ENCODE measurements at regions not wholly inside any gene's neighbourhood (a gene's known extent, or its start where the extent isn't known, plus 50 kb on each side); places are given as distances from the start of the nearest gene placed in this dataset.

DNA sequence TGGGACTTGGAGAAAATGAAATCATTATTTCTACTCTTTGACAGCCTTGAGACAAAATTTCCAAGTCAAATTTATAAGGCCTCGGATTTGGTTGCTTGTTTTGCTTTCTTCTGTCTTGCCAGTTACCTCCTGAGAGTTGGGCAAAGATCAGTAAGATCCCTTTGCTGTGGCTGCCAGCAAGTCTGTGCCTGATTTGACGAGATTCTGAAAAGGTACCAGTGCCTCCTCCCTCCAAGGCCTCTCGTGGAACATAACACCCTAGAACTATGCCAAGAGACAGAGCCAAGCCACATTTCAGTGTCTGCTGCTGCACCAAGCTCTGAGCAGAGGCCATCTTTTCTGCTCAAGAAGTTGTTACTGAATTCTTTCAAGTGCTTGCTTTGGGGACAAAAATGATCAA is 61.0 kb downstream of the GTPBP8 start:
- H3K27ac ChIP-seq = no peak overlapping the region
- TF ChIP-seq, protein P1, sequence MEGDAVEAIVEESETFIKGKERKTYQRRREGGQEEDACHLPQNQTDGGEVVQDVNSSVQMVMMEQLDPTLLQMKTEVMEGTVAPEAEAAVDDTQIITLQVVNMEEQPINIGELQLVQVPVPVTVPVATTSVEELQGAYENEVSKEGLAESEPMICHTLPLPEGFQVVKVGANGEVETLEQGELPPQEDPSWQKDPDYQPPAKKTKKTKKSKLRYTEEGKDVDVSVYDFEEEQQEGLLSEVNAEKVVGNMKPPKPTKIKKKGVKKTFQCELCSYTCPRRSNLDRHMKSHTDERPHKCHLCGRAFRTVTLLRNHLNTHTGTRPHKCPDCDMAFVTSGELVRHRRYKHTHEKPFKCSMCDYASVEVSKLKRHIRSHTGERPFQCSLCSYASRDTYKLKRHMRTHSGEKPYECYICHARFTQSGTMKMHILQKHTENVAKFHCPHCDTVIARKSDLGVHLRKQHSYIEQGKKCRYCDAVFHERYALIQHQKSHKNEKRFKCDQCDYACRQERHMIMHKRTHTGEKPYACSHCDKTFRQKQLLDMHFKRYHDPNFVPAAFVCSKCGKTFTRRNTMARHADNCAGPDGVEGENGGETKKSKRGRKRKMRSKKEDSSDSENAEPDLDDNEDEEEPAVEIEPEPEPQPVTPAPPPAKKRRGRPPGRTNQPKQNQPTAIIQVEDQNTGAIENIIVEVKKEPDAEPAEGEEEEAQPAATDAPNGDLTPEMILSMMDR (conservative IDR thresholded peaks at IDR 0.05) = no peak

DNA sequence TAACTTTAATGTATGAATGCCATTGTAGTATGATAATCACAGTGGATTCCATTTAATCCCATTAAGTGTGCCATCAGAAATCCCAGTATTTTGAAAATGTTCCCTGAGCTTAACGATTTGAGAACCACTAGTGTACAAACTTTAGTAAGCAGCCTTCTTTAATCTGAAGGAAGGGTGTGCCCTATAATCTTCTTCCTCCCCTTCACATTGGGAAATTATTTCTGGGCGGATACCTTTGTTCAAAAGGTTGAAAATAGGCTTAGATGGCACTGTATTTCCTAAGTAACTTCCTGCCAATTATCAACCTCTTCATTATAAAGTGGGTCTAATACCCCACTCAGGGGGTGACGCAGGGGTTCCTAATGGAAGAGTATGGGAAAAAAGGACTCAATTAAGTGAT is 62.4 kb downstream of the GTPBP8 start:
- TF ChIP-seq, protein P1 (conservative IDR thresholded peaks at IDR 0.05) = no peak
- no peak overlapping the region for H3K27ac ChIP-seq

DNA sequence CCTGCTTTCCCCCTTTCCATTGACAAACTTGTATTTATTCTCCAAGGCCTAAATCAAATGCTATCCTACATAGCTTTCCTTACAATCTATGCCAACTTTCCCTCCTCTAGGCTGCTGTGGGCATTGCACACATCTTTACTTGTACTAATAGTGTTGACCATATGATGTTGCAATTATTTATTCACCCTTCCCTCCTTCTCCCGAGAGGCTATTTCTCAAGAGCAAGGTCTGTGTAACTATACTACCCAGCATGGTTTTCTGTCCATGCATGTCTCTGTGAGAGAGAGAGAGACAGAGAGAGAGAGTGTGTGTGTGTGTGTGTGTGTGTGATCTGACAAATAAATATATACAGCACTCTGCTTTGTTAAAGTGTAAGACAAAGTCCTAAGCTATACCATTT is 63.8 kb downstream of the GTPBP8 start:
- TF ChIP-seq, protein P1 (conservative IDR thresholded peaks at IDR 0.05) = no peak
- no peak overlapping the region for H3K27ac ChIP-seq

DNA sequence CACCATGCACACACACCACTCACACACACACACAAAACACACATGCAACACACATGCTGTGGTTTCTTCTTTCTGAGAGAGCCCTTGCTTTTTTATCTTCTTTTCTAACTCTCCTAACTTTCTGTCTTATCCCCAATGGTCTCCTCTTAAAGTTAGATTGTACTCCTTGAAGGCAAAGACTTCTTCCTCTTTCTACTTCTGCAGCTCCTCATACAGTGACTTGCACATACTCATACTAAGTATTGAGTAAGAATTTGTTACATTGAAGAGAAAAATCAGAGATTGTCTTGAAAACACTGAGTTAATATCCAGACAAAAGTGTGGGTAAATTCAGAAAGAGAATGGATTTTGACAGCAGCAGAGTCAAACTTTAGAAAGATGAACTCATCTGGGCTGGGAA is 64.4 kb downstream of the GTPBP8 start:
- TF ChIP-seq, protein P1 (conservative IDR thresholded peaks at IDR 0.05) = no peak
- H3K27ac ChIP-seq = no peak overlapping the region

DNA sequence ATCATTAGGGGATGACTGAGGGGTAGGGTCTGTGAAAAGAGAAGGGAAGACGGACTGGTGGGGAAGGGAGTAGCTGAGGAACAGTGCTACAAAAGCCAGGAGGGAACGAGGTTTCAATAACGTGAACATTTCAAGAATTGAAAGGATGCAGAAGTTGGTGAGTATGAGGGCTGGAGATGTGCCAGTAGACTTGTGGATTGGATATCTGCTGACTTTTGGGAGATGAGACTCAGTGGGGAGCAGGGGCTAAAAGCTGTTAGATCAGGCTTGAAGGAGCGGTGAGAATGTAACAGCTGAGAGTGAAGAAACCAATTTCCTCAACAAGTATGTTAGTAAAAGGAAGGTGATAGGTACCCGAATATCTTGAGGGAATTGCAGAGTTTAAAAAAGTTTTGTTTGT is 65.2 kb downstream of the GTPBP8 start:
- no peak overlapping the region for H3K27ac ChIP-seq
- TF ChIP-seq, protein P1 (conservative IDR thresholded peaks at IDR 0.05) = no peak

DNA sequence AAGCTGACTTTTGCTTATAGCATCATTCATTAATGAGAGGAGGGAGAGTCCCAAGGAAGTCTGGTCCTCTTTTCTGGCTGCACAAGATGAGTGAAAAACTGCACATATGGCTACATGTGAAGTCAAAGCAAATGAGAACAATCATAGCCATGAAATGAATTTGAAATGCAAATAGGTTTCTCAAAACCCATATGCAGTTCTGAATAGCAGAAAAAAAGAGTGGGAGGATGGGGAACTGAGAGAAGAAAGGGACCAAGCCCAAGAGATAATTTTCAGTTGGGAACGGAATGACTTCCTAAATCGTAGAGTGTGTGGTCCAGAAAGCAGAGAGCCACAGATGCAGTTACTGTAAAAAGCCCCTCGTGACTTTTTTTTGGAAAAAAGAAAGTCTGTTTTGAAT is 66.3 kb downstream of the GTPBP8 start:
- H3K27ac ChIP-seq = no peak overlapping the region
- TF ChIP-seq, protein P1 (conservative IDR thresholded peaks at IDR 0.05) = no peak

DNA sequence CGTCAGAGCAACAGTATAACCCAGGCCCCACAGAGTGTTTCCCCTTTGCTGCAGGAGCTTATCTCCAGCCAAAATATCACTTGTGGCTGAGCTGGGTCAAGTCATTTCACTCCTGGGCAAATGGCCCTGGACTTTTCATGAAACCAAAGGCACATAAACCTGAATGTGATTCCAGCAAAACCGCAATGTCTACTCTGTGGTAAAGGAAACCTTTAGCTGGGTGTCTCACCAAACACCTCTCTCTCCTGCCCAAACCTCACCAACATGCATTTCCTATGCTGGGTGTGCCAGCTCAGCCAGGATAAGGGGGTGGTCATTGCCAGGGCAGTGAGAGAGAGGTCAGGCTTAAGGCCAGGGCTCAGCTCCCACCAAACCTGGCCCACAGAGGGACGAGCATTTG is 67.4 kb downstream of the GTPBP8 start:
- TF ChIP-seq, protein P1 (conservative IDR thresholded peaks at IDR 0.05) = no peak
- H3K27ac ChIP-seq = no peak overlapping the region

DNA sequence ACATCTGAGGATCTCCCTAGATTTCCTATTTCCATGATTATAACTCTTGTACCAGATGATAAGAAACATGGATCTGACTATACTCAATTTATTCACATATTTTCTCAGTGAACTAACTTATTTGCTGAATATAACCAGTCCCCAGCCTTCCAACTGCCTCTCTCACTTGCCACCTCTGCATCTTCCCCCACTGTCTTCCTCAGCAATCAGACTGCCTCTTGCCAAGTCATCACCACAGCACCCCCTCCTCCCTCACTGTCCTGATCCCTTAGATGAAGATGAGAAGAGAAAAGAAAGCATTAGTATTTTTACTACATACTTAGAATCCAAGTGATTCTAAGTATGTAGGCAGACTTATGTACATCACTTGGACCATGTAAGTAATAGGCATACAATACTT is 71.9 kb downstream of the GTPBP8 start:
- no peak overlapping the region for H3K27ac ChIP-seq
- TF ChIP-seq, protein P1 (conservative IDR thresholded peaks at IDR 0.05) = no peak

Data from VCaP (cell line).